ENCODE measurements at regions not wholly inside any gene's neighbourhood (a gene's known extent, or its start where the extent isn't known, plus 50 kb on each side); places are given as distances from the start of the nearest gene placed in this dataset.

GRCh38 chr6:105746509-105746908, 339.6 kb upstream of the PRDM1 start:
- ATAC-seq (no peak), DNase-seq (no peak)
- no peak for TF ChIP-seq CTCF (IDR thresholded peaks at IDR 0.05)
- no peak overlapping the region for H3K27ac ChIP-seq
- H3K4me1 ChIP-seq: no peaks in the 10 kb centered on the region
- intact Hi-C loops (cut with DNase I): no loop called here
- H3K9me3 ChIP-seq: no peaks in the 10 kb centered on the region
- no peaks in the 10 kb centered on the region for H3K36me3 ChIP-seq
- H3K4me3 ChIP-seq: no peak overlapping the region
- H3K27me3 ChIP-seq (ENCODE audit: low read depth): no peaks in the 10 kb centered on the region

GRCh38 chr6:105746130-105746505, 340.0 kb upstream of the PRDM1 start:
- TF ChIP-seq CTCF (IDR thresholded peaks at IDR 0.05): no peak
- Histone ChIP-seq H3K4me3 (no peak overlapping the region), H3K27me3 (ENCODE audit: low read depth) (no peaks in the 10 kb centered on the region), H3K27ac (no peak overlapping the region), H3K4me1 (no peaks in the 10 kb centered on the region), H3K9me3 (no peaks in the 10 kb centered on the region), H3K36me3 (no peaks in the 10 kb centered on the region)
- intact Hi-C loops (cut with DNase I): no loop called here
- no peak for ATAC-seq
- no peak for DNase-seq

GRCh38 chr6:105745464-105746129, 340.5 kb upstream of the PRDM1 start:
- Histone ChIP-seq H3K4me1 (no peaks in the 10 kb centered on the region), H3K27ac (no peak overlapping the region), H3K9me3 (no peaks in the 10 kb centered on the region), H3K4me3 (no peak overlapping the region), H3K27me3 (ENCODE audit: low read depth) (no peaks in the 10 kb centered on the region), H3K36me3 (no peaks in the 10 kb centered on the region)
- no peak for DNase-seq
- no peak for TF ChIP-seq CTCF (IDR thresholded peaks at IDR 0.05)
- intact Hi-C loops (cut with DNase I): no loop called here
- ATAC-seq: no peak

- Histone ChIP-seq H3K27me3 (ENCODE audit: low read depth) (no peaks in the 10 kb centered on the region), H3K27ac (no peak overlapping the region), H3K9me3 (no peaks in the 10 kb centered on the region), H3K4me1 (no peaks in the 10 kb centered on the region), H3K36me3 (no peaks in the 10 kb centered on the region), H3K4me3 (no peak overlapping the region)
- ATAC-seq (no peak), DNase-seq (no peak)
- no peak for TF ChIP-seq CTCF (IDR thresholded peaks at IDR 0.05)
- intact Hi-C loops (cut with DNase I): no loop called here
These were observed 341.3 kb upstream of the PRDM1 start for GRCh38 chr6:105744815-105745214.

- TF ChIP-seq CTCF (IDR thresholded peaks at IDR 0.05): no peak
- Histone ChIP-seq H3K9me3 (no peaks in the 10 kb centered on the region), H3K27me3 (ENCODE audit: low read depth) (no peaks in the 10 kb centered on the region), H3K36me3 (no peaks in the 10 kb centered on the region), H3K4me3 (no peak overlapping the region), H3K4me1 (no peaks in the 10 kb centered on the region), H3K27ac (no peak overlapping the region)
- DNase-seq (no peak), ATAC-seq (no peak)
- intact Hi-C loops (cut with DNase I): no loop called here
These were observed 338.2 kb upstream of the PREP start for GRCh38 chr6:105740946-105741645.

Data from lower lobe of right lung (tissue), 2 donors.